SK-N-SH treated with all-trans-retinoic acid at 6 μM for 48 hours (cell line): ENCODE measurements at regions not wholly inside any gene's neighbourhood (a gene's known extent, or its start where the extent isn't known, plus 50 kb on each side); places are given as distances from the start of the nearest gene placed in this dataset.

Source experiments
- ATAC-seq: fragments of 200-7000 bp; cut with Tn5 transposase; 3 replicates; pipeline ENCODE4 v1.9.1; 2020; ENCODE audit warnings: mild to moderate bottlenecking, moderate library complexity
- ARNTL ChIP-seq: fragments of 450-650 bp; formaldehyde crosslinking; IDR thresholded peaks from 2 replicates; pipeline ENCODE4 v1.5.0; 2020; ENCODE audit warnings: low read depth, mild to moderate bottlenecking, moderate library complexity, borderline replicate concordance
- BACH2 ChIP-seq: fragments of 250-450 bp; sonication (Bioruptor Pico); IDR thresholded peaks from 2 replicates; pipeline ENCODE4 v1.9.0; 2021; ENCODE audit warnings: mild to moderate bottlenecking, borderline replicate concordance
- CSDC2 ChIP-seq: fragments of 250-450 bp; sonication (Bioruptor Pico); IDR thresholded peaks from 2 replicates; pipeline ENCODE4 v1.5.0; 2020; ENCODE audit warnings: mild to moderate bottlenecking, moderate library complexity
- ESRRG ChIP-seq: fragments of 250-450 bp; sonication (Bioruptor Pico); IDR thresholded peaks from 2 replicates; pipeline ENCODE4 v1.6.1; 2021; ENCODE audit warnings: mild to moderate bottlenecking
- GLIS3 ChIP-seq: fragments of 250-450 bp; sonication (Bioruptor Pico); IDR thresholded peaks from 2 replicates; pipeline ENCODE4 v1.5.0; 2020; ENCODE audit warnings: mild to moderate bottlenecking, moderate library complexity
- ISL1 ChIP-seq: fragments of 250-450 bp; sonication (Bioruptor Pico); IDR thresholded peaks from 2 replicates; pipeline ENCODE4 v2.1.2; 2022; ENCODE audit warnings: mild to moderate bottlenecking, moderate library complexity
- OSR1 ChIP-seq: fragments of 250-450 bp; sonication (Bioruptor Pico); IDR thresholded peaks from 2 replicates; pipeline ENCODE4 v1.8.0; 2022; ENCODE audit warnings: moderate library complexity, mild to moderate bottlenecking, inconsistent platforms
- POU6F1 ChIP-seq: fragments of 250-450 bp; sonication (Bioruptor Pico); IDR thresholded peaks from 2 replicates; pipeline ENCODE4 v1.8.0; 2021; ENCODE audit warnings: low read depth, mild to moderate bottlenecking, moderate library complexity, borderline replicate concordance
- PPARA ChIP-seq: fragments of 250-450 bp; sonication (Bioruptor Pico); IDR thresholded peaks from 2 replicates; pipeline ENCODE4 v1.5.0; 2020; ENCODE audit warnings: mild to moderate bottlenecking, borderline replicate concordance
- RARB ChIP-seq: fragments of 250-450 bp; sonication (Bioruptor Pico); IDR thresholded peaks from 2 replicates; pipeline ENCODE4 v1.8.0; 2021; ENCODE audit warnings: mild to moderate bottlenecking, moderate library complexity
- SNAI2 ChIP-seq: fragments of 250-450 bp; sonication (Bioruptor Pico); IDR thresholded peaks from 2 replicates; pipeline ENCODE4 v1.5.0; 2020; ENCODE audit warnings: mild to moderate bottlenecking, moderate library complexity
- TCF4 ChIP-seq: fragments of 250-450 bp; sonication (Bioruptor Pico); IDR thresholded peaks from 2 replicates; pipeline ENCODE4 v1.8.0; 2021; ENCODE audit warnings: mild to moderate bottlenecking, moderate library complexity, borderline replicate concordance
- TOX ChIP-seq: fragments of 250-450 bp; sonication (Bioruptor Pico); IDR thresholded peaks from 2 replicates; pipeline ENCODE4 v1.8.0; 2021; ENCODE audit warnings: mild to moderate bottlenecking, moderate library complexity, borderline replicate concordance
- ZC3H10 ChIP-seq: fragments of 250-450 bp; sonication (Bioruptor Pico); IDR thresholded peaks from 2 replicates; pipeline ENCODE4 v1.5.1; 2021; ENCODE audit warnings: mild to moderate bottlenecking, moderate library complexity
- ZFP3 ChIP-seq: fragments of 250-450 bp; sonication (Bioruptor Pico); IDR thresholded peaks from 2 replicates; pipeline ENCODE4 v1.5.0; 2020; ENCODE audit warnings: mild to moderate bottlenecking, moderate library complexity
- ZFP30 ChIP-seq: fragments of 450-650 bp; formaldehyde crosslinking; IDR thresholded peaks from 2 replicates; pipeline ENCODE4 v1.5.0; 2022; ENCODE audit warnings: mild to moderate bottlenecking, moderate library complexity
- ZNF565 ChIP-seq: fragments of 450-650 bp; formaldehyde crosslinking; conservative IDR thresholded peaks from 2 replicates; pipeline ENCODE4 v1.5.0; 2020; ENCODE audit warnings: low read depth, mild to moderate bottlenecking, moderate library complexity
- ZNF70 ChIP-seq: fragments of 450-650 bp; formaldehyde crosslinking; IDR thresholded peaks from 2 replicates; pipeline ENCODE4 v1.5.0; 2020; ENCODE audit warnings: mild to moderate bottlenecking, moderate library complexity
- TF ChIP-seq, protein P1 (sequence below): fragments of 250-450 bp; sonication (Bioruptor Pico); IDR thresholded peaks from 2 replicates; pipeline ENCODE4 v1.8.0; 2020; ENCODE audit warnings: mild to moderate bottlenecking, moderate library complexity, borderline replicate concordance
- TF ChIP-seq, protein P2 (sequence below): fragments of 250-450 bp; sonication (Bioruptor Pico); IDR thresholded peaks from 2 replicates; pipeline ENCODE4 v1.5.1; 2020; ENCODE audit warnings: low read depth, mild to moderate bottlenecking, moderate library complexity
- TF ChIP-seq, protein P3 (sequence below): fragments of 250-450 bp; sonication (Bioruptor Pico); IDR thresholded peaks from 2 replicates; pipeline ENCODE4 v1.5.0; 2020; ENCODE audit warnings: mild to moderate bottlenecking, moderate library complexity

DNA sequence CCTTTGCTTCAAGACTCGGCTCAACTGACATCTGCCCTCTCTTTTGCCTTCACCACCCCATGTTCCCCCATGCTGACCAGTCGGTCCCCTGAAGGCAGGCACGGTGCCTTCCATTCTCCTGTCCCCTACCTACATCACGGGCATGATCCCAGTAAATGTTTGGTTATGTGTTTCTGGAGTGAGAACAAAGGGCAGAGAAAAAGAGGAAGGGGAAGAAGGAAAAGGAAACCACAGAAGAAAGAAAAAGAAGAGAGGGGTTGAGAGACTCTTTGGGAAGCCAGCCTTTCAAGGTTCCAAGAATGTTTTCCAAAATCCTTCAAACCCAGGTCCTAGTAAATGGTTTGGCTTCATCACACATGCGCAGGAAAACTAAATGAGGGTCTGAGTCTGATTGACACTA, 84.9 kb downstream of the CDC7 start:
- no peak for TF ChIP-seq CSDC2 (CRISPR knock-in tag)
- no peak for TF ChIP-seq ZNF565 (CRISPR knock-in tag)
- no peak for TF ChIP-seq GLIS3 (CRISPR knock-in tag)
- no peak for TF ChIP-seq PPARA (CRISPR knock-in tag)
- TF ChIP-seq POU6F1 (CRISPR knock-in tag) = no peak
- no peak for TF ChIP-seq ESRRG
- no peak for TF ChIP-seq ZC3H10 (CRISPR knock-in tag)
- TF ChIP-seq, protein P1, sequence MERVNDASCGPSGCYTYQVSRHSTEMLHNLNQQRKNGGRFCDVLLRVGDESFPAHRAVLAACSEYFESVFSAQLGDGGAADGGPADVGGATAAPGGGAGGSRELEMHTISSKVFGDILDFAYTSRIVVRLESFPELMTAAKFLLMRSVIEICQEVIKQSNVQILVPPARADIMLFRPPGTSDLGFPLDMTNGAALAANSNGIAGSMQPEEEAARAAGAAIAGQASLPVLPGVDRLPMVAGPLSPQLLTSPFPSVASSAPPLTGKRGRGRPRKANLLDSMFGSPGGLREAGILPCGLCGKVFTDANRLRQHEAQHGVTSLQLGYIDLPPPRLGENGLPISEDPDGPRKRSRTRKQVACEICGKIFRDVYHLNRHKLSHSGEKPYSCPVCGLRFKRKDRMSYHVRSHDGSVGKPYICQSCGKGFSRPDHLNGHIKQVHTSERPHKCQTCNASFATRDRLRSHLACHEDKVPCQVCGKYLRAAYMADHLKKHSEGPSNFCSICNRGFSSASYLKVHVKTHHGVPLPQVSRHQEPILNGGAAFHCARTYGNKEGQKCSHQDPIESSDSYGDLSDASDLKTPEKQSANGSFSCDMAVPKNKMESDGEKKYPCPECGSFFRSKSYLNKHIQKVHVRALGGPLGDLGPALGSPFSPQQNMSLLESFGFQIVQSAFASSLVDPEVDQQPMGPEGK (CRISPR knock-in tag) = no peak
- TF ChIP-seq TOX (CRISPR knock-in tag) = no peak
- no peak for TF ChIP-seq ISL1 (CRISPR knock-in tag)
- no peak for TF ChIP-seq ZNF70 (CRISPR knock-in tag)
- no peak for TF ChIP-seq BACH2 (CRISPR knock-in tag)
- no peak for TF ChIP-seq OSR1
- TF ChIP-seq SNAI2 (CRISPR knock-in tag) = no peak
- TF ChIP-seq, all 23 proteins: peak for 0
- no peak for ATAC-seq

DNA sequence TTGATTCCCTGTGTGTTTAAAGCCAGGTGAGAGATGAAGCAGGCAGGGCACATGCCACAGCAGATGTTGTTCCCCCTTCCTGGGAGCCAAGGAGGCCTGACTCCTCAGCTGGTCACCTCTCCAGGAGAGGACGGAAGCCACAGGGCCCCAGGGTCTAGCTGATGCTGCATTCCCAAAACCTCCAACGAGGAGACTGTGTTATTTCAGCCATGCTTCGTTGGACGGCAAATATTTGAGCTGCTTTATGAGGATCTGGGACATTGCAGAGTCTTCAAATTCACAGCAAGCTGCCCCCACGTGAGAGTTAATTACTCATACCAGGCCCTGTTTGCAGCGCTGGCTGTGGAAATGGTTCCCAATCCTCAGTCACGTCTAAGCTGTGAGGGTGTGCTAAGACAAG, 85.3 kb downstream of the CDC7 start:
- ATAC-seq = no peak
- TF ChIP-seq RARB (CRISPR knock-in tag) (no peak), ZC3H10 (CRISPR knock-in tag) (no peak), BACH2 (CRISPR knock-in tag) (no peak), ZFP3 (CRISPR knock-in tag) (no peak), ZFP30 (CRISPR knock-in tag) (no peak), ARNTL (CRISPR knock-in tag) (no peak), ISL1 (CRISPR knock-in tag) (no peak), ESRRG (no peak), TOX (CRISPR knock-in tag) (no peak)
- TF ChIP-seq, protein P2, sequence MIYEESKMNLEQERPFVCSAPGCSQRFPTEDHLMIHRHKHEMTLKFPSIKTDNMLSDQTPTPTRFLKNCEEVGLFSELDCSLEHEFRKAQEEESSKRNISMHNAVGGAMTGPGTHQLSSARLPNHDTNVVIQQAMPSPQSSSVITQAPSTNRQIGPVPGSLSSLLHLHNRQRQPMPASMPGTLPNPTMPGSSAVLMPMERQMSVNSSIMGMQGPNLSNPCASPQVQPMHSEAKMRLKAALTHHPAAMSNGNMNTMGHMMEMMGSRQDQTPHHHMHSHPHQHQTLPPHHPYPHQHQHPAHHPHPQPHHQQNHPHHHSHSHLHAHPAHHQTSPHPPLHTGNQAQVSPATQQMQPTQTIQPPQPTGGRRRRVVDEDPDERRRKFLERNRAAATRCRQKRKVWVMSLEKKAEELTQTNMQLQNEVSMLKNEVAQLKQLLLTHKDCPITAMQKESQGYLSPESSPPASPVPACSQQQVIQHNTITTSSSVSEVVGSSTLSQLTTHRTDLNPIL (CRISPR knock-in tag) = no peak
- TF ChIP-seq, protein P1 (CRISPR knock-in tag) = no peak
- TF ChIP-seq, protein P3, sequence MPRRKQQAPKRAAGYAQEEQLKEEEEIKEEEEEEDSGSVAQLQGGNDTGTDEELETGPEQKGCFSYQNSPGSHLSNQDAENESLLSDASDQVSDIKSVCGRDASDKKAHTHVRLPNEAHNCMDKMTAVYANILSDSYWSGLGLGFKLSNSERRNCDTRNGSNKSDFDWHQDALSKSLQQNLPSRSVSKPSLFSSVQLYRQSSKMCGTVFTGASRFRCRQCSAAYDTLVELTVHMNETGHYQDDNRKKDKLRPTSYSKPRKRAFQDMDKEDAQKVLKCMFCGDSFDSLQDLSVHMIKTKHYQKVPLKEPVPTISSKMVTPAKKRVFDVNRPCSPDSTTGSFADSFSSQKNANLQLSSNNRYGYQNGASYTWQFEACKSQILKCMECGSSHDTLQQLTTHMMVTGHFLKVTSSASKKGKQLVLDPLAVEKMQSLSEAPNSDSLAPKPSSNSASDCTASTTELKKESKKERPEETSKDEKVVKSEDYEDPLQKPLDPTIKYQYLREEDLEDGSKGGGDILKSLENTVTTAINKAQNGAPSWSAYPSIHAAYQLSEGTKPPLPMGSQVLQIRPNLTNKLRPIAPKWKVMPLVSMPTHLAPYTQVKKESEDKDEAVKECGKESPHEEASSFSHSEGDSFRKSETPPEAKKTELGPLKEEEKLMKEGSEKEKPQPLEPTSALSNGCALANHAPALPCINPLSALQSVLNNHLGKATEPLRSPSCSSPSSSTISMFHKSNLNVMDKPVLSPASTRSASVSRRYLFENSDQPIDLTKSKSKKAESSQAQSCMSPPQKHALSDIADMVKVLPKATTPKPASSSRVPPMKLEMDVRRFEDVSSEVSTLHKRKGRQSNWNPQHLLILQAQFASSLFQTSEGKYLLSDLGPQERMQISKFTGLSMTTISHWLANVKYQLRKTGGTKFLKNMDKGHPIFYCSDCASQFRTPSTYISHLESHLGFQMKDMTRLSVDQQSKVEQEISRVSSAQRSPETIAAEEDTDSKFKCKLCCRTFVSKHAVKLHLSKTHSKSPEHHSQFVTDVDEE (CRISPR knock-in tag) = no peak

DNA sequence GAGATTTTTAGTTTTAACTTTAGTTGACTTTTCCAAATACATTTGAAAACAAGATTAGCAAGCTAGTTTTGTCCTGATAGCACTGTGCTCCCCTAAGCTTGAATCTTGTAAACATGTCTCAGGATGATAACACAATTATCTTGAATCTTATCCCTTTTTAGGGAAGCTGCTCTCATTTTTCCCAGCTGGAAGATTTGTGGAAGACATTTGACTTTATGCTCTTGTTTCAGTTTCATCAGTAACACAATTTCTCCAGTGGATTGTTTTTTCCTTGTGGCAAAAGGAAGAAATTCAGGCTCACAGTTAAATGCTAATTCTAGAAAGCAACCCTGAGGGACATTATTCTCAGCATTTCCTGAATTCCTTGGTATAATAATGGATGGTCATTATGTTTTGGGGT, 88.8 kb downstream of the CDC7 start:
- no peak for ATAC-seq
- TF ChIP-seq, protein P3 (CRISPR knock-in tag) = no peak
- TF ChIP-seq POU6F1 (CRISPR knock-in tag) (no peak), OSR1 (no peak), RARB (CRISPR knock-in tag) (no peak), CSDC2 (CRISPR knock-in tag) (no peak), ISL1 (CRISPR knock-in tag) (no peak), TCF4 (CRISPR knock-in tag) (no peak), ZC3H10 (CRISPR knock-in tag) (no peak), ZFP3 (CRISPR knock-in tag) (no peak), GLIS3 (CRISPR knock-in tag) (no peak), ESRRG (no peak), ZFP30 (CRISPR knock-in tag) (no peak)
- TF ChIP-seq, protein P2 (CRISPR knock-in tag) = no peak
